PC-3 (cell line): ENCODE measurements at regions not wholly inside any gene's neighbourhood (a gene's known extent, or its start where the extent isn't known, plus 50 kb on each side); places are given as distances from the start of the nearest gene placed in this dataset.
"Not testable (repeated sequence)": the region's sequence is repeated elsewhere in the genome, so short reads cannot be mapped to it uniquely, and the experiment has no call there.

Source experiments
- ATAC-seq: fragments of 200-7000 bp; cut with Tn5 transposase; 2 replicates; pipeline ENCODE4 v1.9.1; 2020; ENCODE audit warnings: mild to moderate bottlenecking, moderate library complexity
- BruUV-seq: library from RNA; stranded (reverse); fragments of 400-500 nt; replicated peaks from 2 replicates; lab custom pipeline; 2021; lab: Mats Ljungman, UMichigan
- CTCF ChIA-PET: fragments of 300-600 bp; sonication (Branson Sonifier 250); formaldehyde crosslinking; loops from one replicate; lab custom pipeline; 2022; ENCODE audit warnings: antibody characterized with exemption; lab: Charles Lee
- POLR2A ChIA-PET: fragments of 300-600 bp; sonication (Branson Sonifier 250); formaldehyde crosslinking; loops from one replicate; lab custom pipeline; 2022; ENCODE audit warnings: antibody characterized with exemption; ENCODE audit not compliant: unreplicated experiment; lab: Charles Lee
- DNase-seq: peaks from one replicate; pipeline ENCODE4 v3.0.0-alpha.2; 2015
- H2AFZ ChIP-seq: fragments of 300-600 bp; sonication (generic); 2 replicates; pipeline ENCODE4 v1.6.0; 2016; ENCODE audit warnings: antibody characterized with exemption, low read length
- H3F3A ChIP-seq: fragments of 300-600 bp; sonication (generic); one replicate; pipeline ENCODE4 v1.6.0; 2017; ENCODE audit warnings: antibody characterized with exemption, low read length, control low read depth, mild to moderate bottlenecking; ENCODE audit not compliant: unreplicated experiment
- H3K27ac ChIP-seq: fragments of 300-600 bp; sonication (generic); 2 replicates; pipeline ENCODE4 v1.5.1; 2016; ENCODE audit warnings: mild to moderate bottlenecking, low read length
- H3K27me3 ChIP-seq: fragments of 300-600 bp; sonication (generic); 2 replicates; pipeline ENCODE4 v1.6.1; 2016; ENCODE audit warnings: low read length, mixed read lengths
- H3K36me3 ChIP-seq: fragments of 300-600 bp; sonication (generic); 2 replicates; pipeline ENCODE4 v1.6.1; 2016; ENCODE audit warnings: low read depth, mixed run types, low read length, mixed read lengths
- H3K4me1 ChIP-seq: fragments of 300-600 bp; sonication (generic); 2 replicates; pipeline ENCODE4 v1.5.1; 2016; ENCODE audit warnings: low read length; ENCODE audit not compliant: insufficient read depth
- H3K4me2 ChIP-seq: fragments of 300-600 bp; sonication (generic); 2 replicates; pipeline ENCODE4 v1.6.0; 2016; ENCODE audit warnings: low read length
- H3K4me3 ChIP-seq: fragments of 300-600 bp; sonication (generic); 2 replicates; pipeline ENCODE4 v1.5.1; 2016; ENCODE audit warnings: mild to moderate bottlenecking, low read length, mixed read lengths
- H3K79me2 ChIP-seq: fragments of 300-600 bp; sonication (generic); 2 replicates; pipeline ENCODE4 v1.6.1; 2017; ENCODE audit warnings: low read length, mixed read lengths
- H3K9ac ChIP-seq: fragments of 300-600 bp; sonication (generic); 2 replicates; pipeline ENCODE4 v1.6.0; 2016; ENCODE audit warnings: mild to moderate bottlenecking, low read length
- H3K9me2 ChIP-seq: fragments of 300-600 bp; sonication (generic); replicated peaks from 2 replicates; pipeline ENCODE4 v1.6.1; 2016; ENCODE audit warnings: mixed run types, low read length, mixed read lengths
- H3K9me3 ChIP-seq: fragments of 300-600 bp; sonication (generic); 2 replicates; pipeline ENCODE4 v1.6.1; 2016; ENCODE audit warnings: low read length, mixed read lengths
- H4K20me1 ChIP-seq: fragments of 300-600 bp; sonication (generic); 2 replicates; pipeline ENCODE4 v1.6.1; 2016; ENCODE audit warnings: low read length, mixed read lengths
- EZH2 ChIP-seq: fragments of 300-600 bp; sonication (generic); IDR thresholded peaks from one replicate; pipeline ENCODE4 v1.6.1; 2017; ENCODE audit warnings: antibody characterized with exemption, mild to moderate bottlenecking, low read length; ENCODE audit not compliant: unreplicated experiment
- EZH2phosphoT487 ChIP-seq: fragments of 300-600 bp; sonication (generic); IDR thresholded peaks from 2 replicates; pipeline ENCODE4 v1.6.1; 2018; ENCODE audit warnings: mild to moderate bottlenecking, antibody characterized with exemption, low read length, borderline replicate concordance
- intact Hi-C: fragments of 100-400 bp; cut with micrococcal nuclease; formaldehyde crosslinking; loops from 2 replicates; pipeline ENCODE4 v1.9.0; 2023
- TF ChIP-seq, protein P1 (sequence below): fragments of 300-600 bp; sonication (generic); conservative IDR thresholded peaks from 2 replicates; pipeline ENCODE4 v1.5.1; 2017; ENCODE audit warnings: antibody characterized with exemption, low read depth, mild to moderate bottlenecking, low read length

DNA sequence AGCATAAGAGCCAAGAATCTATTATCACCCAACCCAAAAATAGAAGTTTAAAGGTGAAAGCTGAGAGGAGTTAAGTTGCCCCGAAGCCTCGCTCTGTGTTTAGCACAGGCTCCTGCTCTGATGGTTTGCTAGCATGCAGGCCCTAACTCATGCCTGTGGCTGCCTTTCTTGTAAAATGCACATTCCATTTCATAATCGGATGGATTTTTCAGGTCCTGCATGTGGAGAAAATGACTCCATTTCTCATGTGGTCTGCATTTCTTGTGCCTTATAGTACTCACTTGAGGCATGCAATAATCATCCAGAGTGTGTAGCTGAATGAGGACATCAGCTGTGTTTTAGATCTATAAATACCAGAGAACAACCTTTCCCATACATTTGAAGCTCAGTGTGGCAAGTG lies 381.8 kb downstream of the CPS1 start:
- Histone ChIP-seq H3K4me3 (no peak overlapping the region), H3K9ac (no peak overlapping the region), H2AFZ (no peak overlapping the region), H3K4me2 (no peak overlapping the region), H3K27me3 (peaks cover 19% of the 10 kb centered on the region; the same call in 1 of the 2 replicates), H3K36me3 (no peaks in the 10 kb centered on the region), H3F3A (no peaks in the 10 kb centered on the region), H4K20me1 (no peaks in the 10 kb centered on the region), H3K79me2 (no peaks in the 10 kb centered on the region), H3K27ac (no peak overlapping the region), H3K9me3 (no peaks in the 10 kb centered on the region), H3K4me1 (no peaks in the 10 kb centered on the region), H3K9me2 (no peaks in the 10 kb centered on the region)
- ChIA-PET CTCF (no interaction called here), POLR2A (no interaction called here)
- ATAC-seq = no peak
- TF ChIP-seq EZH2 (no peak), EZH2phosphoT487 (no peak)
- TF ChIP-seq, protein P1, sequence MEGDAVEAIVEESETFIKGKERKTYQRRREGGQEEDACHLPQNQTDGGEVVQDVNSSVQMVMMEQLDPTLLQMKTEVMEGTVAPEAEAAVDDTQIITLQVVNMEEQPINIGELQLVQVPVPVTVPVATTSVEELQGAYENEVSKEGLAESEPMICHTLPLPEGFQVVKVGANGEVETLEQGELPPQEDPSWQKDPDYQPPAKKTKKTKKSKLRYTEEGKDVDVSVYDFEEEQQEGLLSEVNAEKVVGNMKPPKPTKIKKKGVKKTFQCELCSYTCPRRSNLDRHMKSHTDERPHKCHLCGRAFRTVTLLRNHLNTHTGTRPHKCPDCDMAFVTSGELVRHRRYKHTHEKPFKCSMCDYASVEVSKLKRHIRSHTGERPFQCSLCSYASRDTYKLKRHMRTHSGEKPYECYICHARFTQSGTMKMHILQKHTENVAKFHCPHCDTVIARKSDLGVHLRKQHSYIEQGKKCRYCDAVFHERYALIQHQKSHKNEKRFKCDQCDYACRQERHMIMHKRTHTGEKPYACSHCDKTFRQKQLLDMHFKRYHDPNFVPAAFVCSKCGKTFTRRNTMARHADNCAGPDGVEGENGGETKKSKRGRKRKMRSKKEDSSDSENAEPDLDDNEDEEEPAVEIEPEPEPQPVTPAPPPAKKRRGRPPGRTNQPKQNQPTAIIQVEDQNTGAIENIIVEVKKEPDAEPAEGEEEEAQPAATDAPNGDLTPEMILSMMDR = no peak
- intact Hi-C loops = no loop called here
- DNase-seq = no peak
- no TSS peak for BruUV-seq

DNA sequence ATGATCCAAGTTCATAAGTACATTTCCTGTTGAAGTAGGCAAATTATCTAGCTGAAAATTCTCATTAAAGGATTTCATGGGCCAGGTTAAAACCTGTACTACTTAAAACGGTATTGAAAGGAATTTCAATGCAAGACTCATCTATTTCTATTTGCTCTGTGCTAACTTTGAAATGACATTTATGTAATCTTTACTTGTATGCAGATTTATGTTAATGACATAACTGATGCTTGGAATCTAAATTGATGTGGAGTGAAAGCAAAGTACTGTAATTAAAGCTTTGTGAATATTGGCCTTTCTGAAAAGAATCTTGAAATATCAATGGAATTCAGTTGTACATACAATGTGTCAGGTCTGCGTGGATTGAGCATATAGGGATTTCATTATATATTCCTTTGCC lies 390.0 kb downstream of the CPS1 start:
- H3K4me2 ChIP-seq = no peak overlapping the region
- intact Hi-C loops = no loop called here
- TF ChIP-seq EZH2phosphoT487 (no peak), EZH2 (no peak)
- TF ChIP-seq, protein P1 = no peak
- no peaks in the 10 kb centered on the region for H3K9me2 ChIP-seq
- no peak overlapping the region for H3K27ac ChIP-seq
- DNase-seq (no peak), ATAC-seq (no peak)
- no peak overlapping the region for H2AFZ ChIP-seq
- H3F3A ChIP-seq = no peaks in the 10 kb centered on the region
- H3K4me1 ChIP-seq = no peaks in the 10 kb centered on the region
- no peaks in the 10 kb centered on the region for H4K20me1 ChIP-seq
- H3K9ac ChIP-seq = no peak overlapping the region
- H3K4me3 ChIP-seq = no peak overlapping the region
- peaks cover 12% of the 10 kb centered on the region; the same call in 1 of the 2 replicates for H3K27me3 ChIP-seq
- H3K79me2 ChIP-seq = no peaks in the 10 kb centered on the region
- ChIA-PET CTCF (no interaction called here), POLR2A (interaction anchor here (0.6 kb wide), 1 partner anchor 435 kb away, joined by 6 read pairs; no protein-coding TSS in a partner anchor)
- no TSS peak for BruUV-seq
- no peaks in the 10 kb centered on the region for H3K36me3 ChIP-seq
- H3K9me3 ChIP-seq = no peaks in the 10 kb centered on the region

- H3K9ac ChIP-seq, DNase-seq, H4K20me1 ChIP-seq, H3F3A ChIP-seq, H3K27ac ChIP-seq, H3K36me3 ChIP-seq, H3K4me2 ChIP-seq, H3K4me1 ChIP-seq, H3K9me2 ChIP-seq, CTCF ChIA-PET, ATAC-seq, intact Hi-C loops, BruUV-seq, H3K79me2 ChIP-seq, H2AFZ ChIP-seq, H3K4me3 ChIP-seq, H3K27me3 ChIP-seq, POLR2A ChIA-PET, H3K9me3 ChIP-seq: not testable (repeated sequence)
Measured at GRCh38 chr2:210950434-210951060, 394.1 kb downstream of the CPS1 start.
